Caco-2 (cell line): ENCODE measurements at regions not wholly inside any gene's neighbourhood (a gene's known extent, or its start where the extent isn't known, plus 50 kb on each side); places are given as distances from the start of the nearest gene placed in this dataset.

ENCODE experiments used
- BruUV-seq: library from RNA; stranded (reverse); fragments of 400-500 nt; replicated peaks from 2 replicates; lab custom pipeline; 2021; lab: Mats Ljungman, UMichigan
- CTCF ChIA-PET: fragments of 300-600 bp; sonication (Branson Sonifier 250); formaldehyde crosslinking; loops from one replicate; lab custom pipeline; 2022; ENCODE audit warnings: antibody characterized with exemption; lab: Charles Lee
- POLR2A ChIA-PET: fragments of 300-600 bp; sonication (Branson Sonifier 250); formaldehyde crosslinking; loops from one replicate; lab custom pipeline; 2022; ENCODE audit warnings: antibody characterized with exemption; lab: Charles Lee
- DNase-seq, 2 experiments: peaks; one replicate each; pipeline versions ENCODE4 v3.0.0 to v3.0.0-alpha.2; 2020 to 2022
- H3K27me3 ChIP-seq: replicated peaks from 2 replicates; pipeline ENCODE4 v1.6.0; 2011; ENCODE audit warnings: low read length; ENCODE audit not compliant: control insufficient read depth, insufficient read depth
- H3K36me3 ChIP-seq: 2 replicates; pipeline ENCODE4 v1.5.1; 2011; ENCODE audit warnings: low read length; ENCODE audit not compliant: control insufficient read depth, insufficient read depth
- H3K4me1 ChIP-seq: fragments of 250-450 bp; sonication (Bioruptor Pico); 2 replicates; pipeline ENCODE4 v1.5.1; 2020; ENCODE audit warnings: mild to moderate bottlenecking
- H3K4me3 ChIP-seq: 2 replicates; pipeline ENCODE4 v1.5.1; 2011; ENCODE audit warnings: low read depth, mild to moderate bottlenecking, control low read depth, low read length
- H3K9me3 ChIP-seq: fragments of 250-450 bp; sonication (Bioruptor Pico); 2 replicates; pipeline ENCODE4 v1.5.1; 2020; ENCODE audit warnings: mild to moderate bottlenecking, moderate library complexity
- H3K27ac Mint-ChIP-seq: one replicate; pipeline ENCODE4 v1.8.0; 2022; ENCODE audit warnings: mixed read lengths; ENCODE audit not compliant: unreplicated experiment
- H3K27me3 Mint-ChIP-seq: one replicate; pipeline ENCODE4 v1.8.0; 2022; ENCODE audit warnings: mixed read lengths; ENCODE audit not compliant: insufficient read depth, unreplicated experiment
- H3K36me3 Mint-ChIP-seq: one replicate; pipeline ENCODE4 v1.8.0; 2022; ENCODE audit warnings: mild to moderate bottlenecking, mixed read lengths; ENCODE audit not compliant: insufficient read depth, unreplicated experiment
- H3K4me1 Mint-ChIP-seq: one replicate; pipeline ENCODE4 v1.8.0; 2022; ENCODE audit warnings: low read depth, mixed read lengths; ENCODE audit not compliant: unreplicated experiment
- H3K4me3 Mint-ChIP-seq: one replicate; pipeline ENCODE4 v1.8.0; 2022; ENCODE audit warnings: mild to moderate bottlenecking, moderate library complexity, mixed read lengths; ENCODE audit not compliant: unreplicated experiment
- H3K9me3 Mint-ChIP-seq: one replicate; pipeline ENCODE4 v1.8.0; 2022; ENCODE audit warnings: mixed read lengths; ENCODE audit not compliant: unreplicated experiment
- intact Hi-C: fragments of 100-400 bp; cut with micrococcal nuclease; formaldehyde crosslinking; loops from one replicate; pipeline ENCODE4 v1.10.0; 2022; ENCODE audit not compliant: unreplicated experiment
- TF ChIP-seq, protein P1 (sequence below), 2 experiments: fragments of 200-600 bp in 1 of 2; IDR thresholded peaks; 1 replicate in 1 of 2; 2 replicates in 1 of 2; pipeline versions ENCODE4 v1.5.1 to v1.8.0; 2011 to 2022; ENCODE audit warnings: antibody characterized with exemption in 1 of 2, control low read depth in 1 of 2, inconsistent platforms in 1 of 2, low read depth in 1 of 2, low read length in 1 of 2, mild to moderate bottlenecking in 1 of 2, moderate library complexity in 1 of 2; ENCODE audit not compliant: insufficient read depth in 1 of 2, severe bottlenecking in 1 of 2, unreplicated experiment in 1 of 2

DNA sequence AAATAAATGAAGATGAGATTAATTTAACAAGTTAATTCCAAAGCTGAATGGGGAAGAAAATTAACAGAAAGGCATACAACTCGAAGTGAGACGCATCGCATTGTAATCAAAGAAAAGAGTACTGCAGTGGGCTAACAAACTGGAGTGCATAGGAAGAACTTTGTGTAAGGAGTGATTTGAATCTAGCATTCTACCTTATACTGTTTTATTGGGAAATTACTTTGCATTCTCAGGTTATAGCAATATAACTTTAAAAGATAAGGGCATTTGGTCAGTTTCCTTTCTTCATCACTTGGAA is 124.5 kb upstream of the TLE4 start:
- POLR2A ChIA-PET = no interaction called here
- H3K4me3 Mint-ChIP-seq = no peak overlapping the region

GRCh38 chr9:79447762-79448161 is 124.0 kb upstream of the TLE4 start:
- POLR2A ChIA-PET = no interaction called here
- CTCF ChIA-PET = no interaction called here
- H3K4me1 ChIP-seq = no peaks in the 10 kb centered on the region
- H3K36me3 Mint-ChIP-seq = no peaks in the 10 kb centered on the region
- no peaks in the 10 kb centered on the region for H3K27me3 ChIP-seq
- TF ChIP-seq, protein P1, sequence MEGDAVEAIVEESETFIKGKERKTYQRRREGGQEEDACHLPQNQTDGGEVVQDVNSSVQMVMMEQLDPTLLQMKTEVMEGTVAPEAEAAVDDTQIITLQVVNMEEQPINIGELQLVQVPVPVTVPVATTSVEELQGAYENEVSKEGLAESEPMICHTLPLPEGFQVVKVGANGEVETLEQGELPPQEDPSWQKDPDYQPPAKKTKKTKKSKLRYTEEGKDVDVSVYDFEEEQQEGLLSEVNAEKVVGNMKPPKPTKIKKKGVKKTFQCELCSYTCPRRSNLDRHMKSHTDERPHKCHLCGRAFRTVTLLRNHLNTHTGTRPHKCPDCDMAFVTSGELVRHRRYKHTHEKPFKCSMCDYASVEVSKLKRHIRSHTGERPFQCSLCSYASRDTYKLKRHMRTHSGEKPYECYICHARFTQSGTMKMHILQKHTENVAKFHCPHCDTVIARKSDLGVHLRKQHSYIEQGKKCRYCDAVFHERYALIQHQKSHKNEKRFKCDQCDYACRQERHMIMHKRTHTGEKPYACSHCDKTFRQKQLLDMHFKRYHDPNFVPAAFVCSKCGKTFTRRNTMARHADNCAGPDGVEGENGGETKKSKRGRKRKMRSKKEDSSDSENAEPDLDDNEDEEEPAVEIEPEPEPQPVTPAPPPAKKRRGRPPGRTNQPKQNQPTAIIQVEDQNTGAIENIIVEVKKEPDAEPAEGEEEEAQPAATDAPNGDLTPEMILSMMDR (IDR thresholded peaks at IDR 0.05; ENCODE audit: insufficient read depth in 1 of 2, low read depth in 1 of 2, low read length in 1 of 2, severe bottlenecking in 1 of 2, unreplicated experiment in 1 of 2) = no peak
- intact Hi-C loops = no loop called here
- H3K4me3 ChIP-seq = no peak overlapping the region
- no peaks in the 10 kb centered on the region for H3K36me3 ChIP-seq
- no TSS peak for BruUV-seq
- no peaks in the 10 kb centered on the region for H3K9me3 ChIP-seq
- no peaks in the 10 kb centered on the region for H3K9me3 Mint-ChIP-seq
- no peaks in the 10 kb centered on the region for H3K27me3 Mint-ChIP-seq
- DNase-seq = no peak
- H3K4me1 Mint-ChIP-seq = no peaks in the 10 kb centered on the region
- H3K27ac Mint-ChIP-seq = no peak overlapping the region
- H3K4me3 Mint-ChIP-seq = no peak overlapping the region

More for the DNA sequence above, 124.5 kb upstream of the TLE4 start:
- Mint-ChIP-seq H3K9me3 (no peaks in the 10 kb centered on the region), H3K27me3 (no peaks in the 10 kb centered on the region), H3K36me3 (no peaks in the 10 kb centered on the region), H3K4me1 (no peaks in the 10 kb centered on the region), H3K27ac (no peak overlapping the region)
- no peaks in the 10 kb centered on the region for H3K4me1 ChIP-seq
- BruUV-seq = no TSS peak
- no peaks in the 10 kb centered on the region for H3K27me3 ChIP-seq
- intact Hi-C loops = no loop called here
- DNase-seq = no peak
- CTCF ChIA-PET = no interaction called here
- no peaks in the 10 kb centered on the region for H3K36me3 ChIP-seq
- H3K4me3 ChIP-seq = no peak overlapping the region
- TF ChIP-seq, protein P1 (IDR thresholded peaks at IDR 0.05; ENCODE audit: insufficient read depth in 1 of 2, low read depth in 1 of 2, low read length in 1 of 2, severe bottlenecking in 1 of 2, unreplicated experiment in 1 of 2) = no peak
- no peaks in the 10 kb centered on the region for H3K9me3 ChIP-seq

DNA sequence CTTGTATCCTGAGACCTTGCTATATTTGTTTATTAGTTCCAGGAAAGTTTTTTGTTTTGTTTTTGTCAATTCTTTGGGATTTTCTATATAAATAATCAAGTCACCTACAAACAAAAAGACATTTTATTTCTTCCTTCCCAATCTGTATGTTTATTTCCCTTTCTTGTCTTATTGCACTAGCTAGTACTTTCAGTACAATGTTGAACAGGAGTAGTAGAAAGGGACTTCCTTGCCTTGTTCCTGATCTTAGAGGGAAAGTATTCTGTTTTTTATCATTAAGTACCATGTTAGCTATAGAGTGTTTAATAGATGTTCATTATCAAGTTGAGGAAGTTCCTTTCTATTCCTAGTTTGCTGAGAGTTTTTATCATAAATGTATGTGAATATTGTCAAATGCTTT is 119.5 kb upstream of the TLE4 start:
- intact Hi-C loops = no loop called here
- Mint-ChIP-seq H3K4me1 (no peaks in the 10 kb centered on the region), H3K36me3 (no peaks in the 10 kb centered on the region), H3K27me3 (no peaks in the 10 kb centered on the region), H3K27ac (no peak overlapping the region), H3K9me3 (no peaks in the 10 kb centered on the region), H3K4me3 (no peak overlapping the region)
- TF ChIP-seq, protein P1 (IDR thresholded peaks at IDR 0.05; ENCODE audit: insufficient read depth in 1 of 2, low read depth in 1 of 2, low read length in 1 of 2, severe bottlenecking in 1 of 2, unreplicated experiment in 1 of 2) = no peak
- DNase-seq = no peak
- Histone ChIP-seq H3K36me3 (no peaks in the 10 kb centered on the region), H3K9me3 (no peaks in the 10 kb centered on the region), H3K27me3 (no peaks in the 10 kb centered on the region), H3K4me1 (no peaks in the 10 kb centered on the region), H3K4me3 (no peak overlapping the region)
- ChIA-PET POLR2A (no interaction called here), CTCF (no interaction called here)
- BruUV-seq = no TSS peak
